GM12891 (cell line): ENCODE measurements at regions not wholly inside any gene's neighbourhood (a gene's known extent, or its start where the extent isn't known, plus 50 kb on each side); places are given as distances from the start of the nearest gene placed in this dataset.

Experiments used
- POLR2A ChIP-seq: IDR thresholded peaks from 2 replicates; pipeline ENCODE4 v1.6.1; 2011; ENCODE audit warnings: low read depth, low read length, control low read depth
- POLR2AphosphoS5 ChIP-seq: IDR thresholded peaks from 2 replicates; pipeline ENCODE4 v1.6.1; 2011; ENCODE audit warnings: low read depth, low read length, control low read depth
- SPI1 ChIP-seq: IDR thresholded peaks from 2 replicates; pipeline ENCODE4 v1.6.1; 2011; ENCODE audit warnings: low read depth, low read length, control low read depth
- TAF1 ChIP-seq: IDR thresholded peaks from 2 replicates; pipeline ENCODE4 v1.6.1; 2011; ENCODE audit warnings: low read depth, low read length, control low read depth

GRCh38 chr6:149166336-149166735 lies 151.2 kb upstream of the TAB2 start:
- TF ChIP-seq POLR2AphosphoS5 (no peak), POLR2A (no peak), TAF1 (no peak), SPI1 (no peak)
